HG03460 (cell line): ENCODE measurements at regions not wholly inside any gene's neighbourhood (a gene's known extent, or its start where the extent isn't known, plus 50 kb on each side); places are given as distances from the start of the nearest gene placed in this dataset.

Source experiments
- ATAC-seq: cut with Tn5 transposase; IDR thresholded peaks from one replicate; pipeline ENCODE4 v1.9.1; 2021; ENCODE audit not compliant: unreplicated experiment

DNA sequence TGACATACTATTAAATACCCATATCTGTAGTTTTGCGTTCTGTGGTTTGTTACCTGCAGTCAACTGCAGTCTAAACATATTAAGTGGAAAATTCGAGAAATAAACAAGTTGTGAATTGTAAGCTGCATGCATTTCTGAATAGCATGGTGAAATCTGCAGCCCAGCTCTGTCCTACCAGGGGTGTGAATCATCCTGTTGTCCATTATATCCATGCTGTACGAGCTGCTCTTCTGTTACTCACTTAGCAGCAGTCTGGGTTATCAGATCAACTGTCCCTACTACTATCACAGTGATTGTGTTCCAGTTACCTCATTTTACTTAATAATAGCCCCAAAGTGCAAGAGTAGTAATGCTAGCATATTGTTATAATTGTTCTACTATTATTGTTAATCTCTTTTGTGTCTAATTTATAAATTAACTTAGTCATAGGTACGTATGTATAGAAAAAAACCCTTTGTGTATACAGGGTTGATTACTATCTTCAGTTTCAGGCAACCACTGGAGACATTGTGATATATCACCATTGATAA, 173.7 kb upstream of the FAT4 start:
- ATAC-seq = no peak

DNA sequence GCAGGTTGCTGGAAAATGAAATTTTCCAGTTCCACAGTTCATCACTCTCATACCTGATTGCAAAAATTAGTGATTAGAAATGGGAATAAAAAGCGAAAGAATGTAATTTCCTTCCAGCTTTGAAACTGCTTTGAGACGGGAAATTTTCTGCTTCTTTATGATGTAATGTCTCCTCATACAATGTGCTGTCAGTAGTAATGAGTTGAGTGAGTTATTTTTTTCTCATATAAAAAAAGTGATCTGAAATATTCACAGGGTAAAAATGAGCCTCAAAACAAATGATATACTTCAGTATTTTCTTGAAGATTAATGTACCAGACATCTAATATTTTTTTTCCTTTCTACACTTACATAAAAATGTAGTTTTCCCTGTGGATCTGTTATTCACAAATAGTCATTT, 179.1 kb upstream of the FAT4 start:
- no peak for ATAC-seq

DNA sequence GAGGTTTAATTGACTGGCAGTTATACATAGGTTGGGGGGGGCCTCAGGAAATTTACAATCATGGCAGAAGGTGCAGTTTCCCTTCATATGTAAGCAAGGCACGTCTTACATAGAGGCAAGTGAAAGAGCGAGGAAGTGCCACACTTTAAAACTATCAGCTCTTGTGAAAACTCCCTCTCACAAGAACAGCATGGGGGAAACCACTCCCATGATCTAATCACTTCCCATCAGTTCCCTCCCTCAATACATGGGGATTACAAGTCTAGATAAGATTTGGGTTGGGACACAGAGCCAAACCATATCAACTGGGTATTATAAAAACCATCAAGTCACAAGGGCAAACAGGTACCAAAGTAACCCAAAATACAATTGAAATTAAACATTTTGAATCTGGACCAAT, 182.0 kb upstream of the FAT4 start:
- no peak for ATAC-seq

DNA sequence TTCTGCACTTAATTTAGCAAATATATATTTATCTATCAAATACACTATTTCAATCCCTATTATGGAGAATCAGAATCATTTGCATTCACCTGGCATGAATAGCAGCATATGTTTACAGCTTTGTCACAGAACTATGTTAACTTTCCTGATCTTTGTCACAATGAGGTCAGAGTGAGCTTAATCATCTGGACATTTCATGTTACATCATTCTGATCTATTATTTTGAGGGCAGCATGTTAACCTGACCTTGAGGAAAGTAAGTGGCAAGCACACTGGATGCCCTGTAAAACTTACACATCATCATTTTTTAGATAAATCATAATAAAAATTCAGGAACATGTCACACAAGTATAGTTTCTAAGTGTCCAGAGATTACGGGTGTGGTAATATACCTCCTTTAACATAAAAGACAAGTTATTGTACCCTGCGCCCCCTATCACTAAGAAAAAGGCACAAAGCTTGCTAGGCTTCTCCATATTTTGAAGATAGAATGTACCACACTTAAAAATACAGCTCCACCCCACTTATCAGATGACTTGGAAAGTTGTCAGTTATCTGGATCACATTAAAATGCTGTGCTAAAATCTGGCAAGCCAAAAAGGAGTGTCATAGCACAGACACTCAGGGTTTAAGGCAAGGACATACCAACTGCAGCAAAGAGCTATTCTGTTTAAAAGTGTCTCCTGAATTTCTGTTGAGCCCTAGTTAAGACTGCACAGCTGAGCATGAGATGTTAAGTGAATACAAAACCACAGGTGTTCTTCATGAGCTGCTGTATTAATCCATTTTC, 182.7 kb upstream of the FAT4 start:
- no peak for ATAC-seq

DNA sequence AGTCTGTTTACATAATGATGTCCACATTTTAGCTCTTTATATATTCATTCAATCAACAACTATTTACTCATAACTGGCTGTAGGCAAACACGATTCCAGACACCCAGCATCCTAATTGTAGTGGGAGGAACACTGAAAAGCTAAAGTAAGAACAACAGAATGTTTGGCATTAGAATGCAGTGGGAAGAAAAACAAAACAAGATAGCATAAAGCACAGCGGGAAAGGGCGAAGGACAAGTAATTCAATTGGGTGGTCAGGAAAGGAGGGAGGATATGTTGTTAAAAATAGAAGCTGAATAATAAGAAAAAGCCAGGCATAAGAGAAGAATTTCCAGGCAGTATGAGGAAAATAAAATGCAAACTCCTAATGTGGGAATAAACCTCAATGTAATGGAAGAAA, 189.5 kb upstream of the FAT4 start:
- ATAC-seq = no peak

DNA sequence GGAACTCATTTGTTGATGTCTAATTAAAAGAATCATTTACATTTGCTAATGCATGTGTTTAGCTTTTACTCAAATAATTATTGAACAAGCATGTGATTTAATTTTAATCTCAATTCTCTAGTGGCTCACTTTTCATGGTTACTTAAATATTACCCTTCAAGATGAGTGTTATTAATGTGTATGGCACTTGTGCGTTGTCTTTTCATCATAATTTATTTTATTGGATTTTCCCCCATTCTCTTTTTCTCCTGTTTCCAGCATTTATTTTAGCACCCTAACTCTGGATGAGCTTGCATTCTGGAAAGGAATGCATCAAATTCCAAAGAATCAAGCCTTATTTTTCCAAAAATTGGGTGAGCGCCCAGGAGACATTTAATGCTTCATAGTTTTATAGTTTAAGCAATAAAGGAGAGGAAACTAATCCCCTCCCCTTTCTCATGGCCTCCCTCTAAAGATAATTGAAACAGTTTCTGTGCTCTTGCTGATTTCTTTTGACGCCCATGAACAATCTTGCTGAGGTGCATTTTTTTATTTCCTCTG, 191.1 kb upstream of the FAT4 start:
- no peak for ATAC-seq

DNA sequence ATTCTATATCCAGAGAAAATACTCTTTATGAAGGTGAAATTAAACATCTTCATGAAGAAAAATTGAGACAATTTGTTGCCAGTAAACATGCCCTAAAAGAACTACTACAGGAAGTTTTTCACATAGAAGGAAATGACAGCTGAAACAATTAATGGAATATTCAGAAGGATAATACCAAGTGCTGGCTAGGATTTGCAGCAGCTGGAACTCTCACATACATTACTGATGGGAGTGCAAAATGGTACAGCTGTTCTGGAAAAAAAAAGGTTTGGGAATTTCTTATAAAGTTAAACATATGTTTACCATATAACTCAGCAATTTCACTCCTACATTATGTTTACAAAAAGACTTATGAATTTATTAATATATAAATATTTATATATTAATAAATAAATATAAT, 193.2 kb upstream of the FAT4 start:
- ATAC-seq = no peak

DNA sequence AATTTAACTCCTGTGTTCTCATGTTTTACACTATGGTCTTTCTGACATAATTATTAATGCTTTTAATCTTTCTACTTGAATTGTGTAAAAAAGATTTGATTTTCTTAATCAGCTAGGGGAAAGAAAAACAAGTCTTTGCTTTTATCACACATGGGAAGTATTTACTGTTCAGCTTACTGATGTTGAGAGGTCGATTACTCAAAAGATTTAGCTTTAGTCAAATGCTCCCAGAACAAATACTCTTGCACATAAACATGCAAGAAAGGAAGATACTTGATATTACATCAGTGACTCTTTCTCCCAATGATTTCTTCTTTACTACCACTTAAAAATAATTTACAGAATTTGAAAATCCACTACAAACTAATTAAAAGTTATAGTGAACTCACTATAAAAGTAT, 198.3 kb upstream of the FAT4 start:
- no peak for ATAC-seq

DNA sequence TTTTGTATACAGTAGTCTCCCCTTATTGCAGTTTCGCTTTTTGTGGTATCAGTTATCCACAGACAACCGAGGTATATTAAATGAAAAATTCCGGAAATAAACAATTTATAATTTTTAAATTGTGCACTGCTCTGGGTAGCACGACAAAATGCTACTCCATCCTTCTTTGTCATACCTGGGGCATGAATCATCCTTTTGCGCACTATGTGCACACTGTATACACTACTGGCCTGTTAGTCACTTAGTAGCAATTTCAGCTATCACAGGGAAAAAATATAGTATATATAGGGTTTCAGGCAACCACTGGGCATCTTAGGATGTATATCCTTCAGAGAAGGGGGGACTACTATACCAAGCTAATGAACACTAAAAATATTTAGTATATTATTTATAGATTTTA, 198.8 kb upstream of the FAT4 start:
- no peak for ATAC-seq

DNA sequence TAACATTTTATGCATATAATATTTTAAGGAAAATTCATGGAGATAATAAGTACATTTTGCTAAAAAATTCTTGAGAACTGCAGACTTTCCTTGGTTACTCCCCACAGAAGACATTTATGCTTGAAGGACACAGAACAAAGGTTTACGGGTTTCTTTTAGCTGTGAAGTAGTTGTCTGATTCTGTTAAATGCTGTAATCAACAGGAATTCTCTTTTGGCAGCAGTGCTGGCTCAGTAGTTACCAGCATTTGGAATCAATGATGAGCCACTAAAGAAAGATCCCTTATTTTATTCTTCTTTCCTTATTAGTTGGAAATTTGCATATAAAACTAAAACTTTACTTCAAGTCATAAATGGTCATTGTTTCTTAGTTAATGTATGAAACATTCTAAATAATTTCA, 199.3 kb upstream of the FAT4 start:
- ATAC-seq = no peak

DNA sequence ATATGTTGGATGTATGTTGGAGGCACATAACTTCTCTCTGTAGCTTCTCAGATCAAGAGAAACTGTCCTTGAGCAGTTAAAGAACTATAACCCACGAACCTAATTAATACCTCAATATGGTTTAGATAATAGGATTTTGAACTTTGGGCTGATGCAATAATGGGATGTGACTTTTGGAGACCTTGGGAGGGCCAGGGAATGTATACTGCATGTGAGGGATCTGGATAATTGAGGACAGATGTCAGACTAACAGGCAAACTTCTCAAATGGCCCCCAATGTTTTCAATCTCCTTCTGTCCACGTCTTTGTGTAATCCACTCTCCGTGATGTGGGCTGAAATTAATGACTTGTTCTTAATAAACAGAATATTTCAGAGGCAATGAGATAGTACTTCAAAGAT, 202.2 kb upstream of the FAT4 start:
- no peak for ATAC-seq

DNA sequence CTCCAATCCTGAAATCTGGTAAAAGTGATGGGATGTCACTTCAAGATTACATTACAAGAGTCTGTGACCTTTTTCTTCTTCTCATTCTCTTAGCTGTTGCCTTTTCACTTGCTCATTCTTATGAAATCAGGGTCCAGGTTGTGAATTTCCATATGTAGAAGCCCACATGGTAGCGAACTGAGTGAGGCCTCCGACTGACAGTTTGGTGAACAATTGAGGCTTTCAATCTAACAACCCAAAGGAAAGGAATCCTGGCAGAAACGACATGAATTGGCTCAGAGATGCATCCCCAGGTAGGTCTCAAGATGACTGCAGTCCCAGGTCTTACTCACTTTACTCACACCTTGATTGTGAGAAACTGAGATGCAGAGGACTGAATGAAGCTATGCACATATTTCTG, 203.4 kb upstream of the FAT4 start:
- no peak for ATAC-seq

DNA sequence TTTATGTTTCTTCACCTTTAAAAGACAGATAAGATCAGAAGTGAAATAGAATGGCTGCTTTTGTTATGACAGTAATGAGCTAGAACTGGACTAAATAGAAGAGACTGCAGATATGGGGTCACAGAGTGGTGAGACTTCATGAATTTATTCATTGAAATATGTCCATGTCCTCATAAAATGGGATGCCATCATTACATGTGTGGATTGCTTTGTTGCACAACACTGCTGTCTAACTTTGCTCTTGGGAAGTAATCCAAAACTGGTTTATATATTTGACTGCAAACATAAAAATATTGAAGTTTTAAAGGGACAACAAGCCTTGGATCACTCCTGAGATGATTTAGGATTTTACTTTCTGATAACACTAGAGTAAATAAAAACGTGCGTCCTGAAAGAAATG, 209.2 kb upstream of the FAT4 start:
- no peak for ATAC-seq

DNA sequence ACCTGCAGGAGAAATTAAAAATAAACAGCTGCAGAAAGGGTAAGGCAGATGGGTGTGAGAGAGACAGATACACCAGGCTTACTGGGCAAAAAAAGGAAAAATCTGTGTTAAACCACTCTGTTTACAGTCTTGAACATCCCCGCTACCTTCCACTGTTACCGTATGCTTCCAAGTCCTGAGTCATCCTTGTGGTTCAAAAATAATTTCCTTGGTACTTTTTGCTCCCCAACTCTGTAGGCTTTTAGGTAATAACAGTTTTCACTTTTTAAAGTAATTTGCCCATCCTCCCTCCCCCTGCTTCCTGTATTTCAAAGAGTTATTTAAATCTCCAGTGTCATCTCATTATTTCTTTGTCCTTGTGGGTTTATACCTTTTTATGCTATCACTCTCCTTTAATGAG, 210.1 kb upstream of the FAT4 start:
- ATAC-seq = no peak

DNA sequence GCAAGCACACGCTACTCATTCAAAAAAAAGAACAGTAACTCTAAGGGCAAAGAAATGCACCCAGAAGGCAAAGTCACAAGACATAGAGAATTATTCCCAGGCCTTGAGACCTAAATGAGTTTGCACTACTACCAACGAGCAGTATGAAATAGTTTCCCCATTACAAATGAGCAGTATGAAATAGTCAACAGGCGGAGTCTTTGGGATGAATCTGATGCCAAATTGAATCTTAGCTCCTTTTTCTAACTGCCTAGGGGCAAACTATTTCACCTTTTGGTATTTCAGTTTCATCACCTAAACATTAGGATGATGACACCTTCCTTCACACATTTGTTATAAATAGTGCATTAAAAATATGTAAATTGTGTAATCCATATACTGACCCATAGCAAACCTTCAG, 213.0 kb upstream of the FAT4 start:
- ATAC-seq = no peak

DNA sequence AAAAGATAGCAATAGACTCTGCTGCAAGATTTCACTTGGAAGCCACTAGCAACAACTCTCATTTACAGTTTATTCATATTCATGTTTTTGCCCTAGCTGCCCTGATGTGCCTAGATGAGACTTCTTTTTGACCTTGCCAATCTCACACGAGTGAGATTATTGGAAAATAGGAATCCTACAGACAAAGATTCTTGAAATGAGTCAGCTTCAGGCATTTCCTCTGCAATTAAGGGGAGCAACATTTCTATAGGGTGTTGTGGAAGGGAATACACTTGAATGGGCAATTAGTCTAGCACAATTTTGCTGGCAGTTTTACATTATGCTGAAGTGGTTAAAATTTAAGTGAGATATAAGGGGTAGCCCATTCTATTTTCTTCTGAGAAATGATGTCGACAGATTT, 217.0 kb upstream of the FAT4 start:
- no peak for ATAC-seq

DNA sequence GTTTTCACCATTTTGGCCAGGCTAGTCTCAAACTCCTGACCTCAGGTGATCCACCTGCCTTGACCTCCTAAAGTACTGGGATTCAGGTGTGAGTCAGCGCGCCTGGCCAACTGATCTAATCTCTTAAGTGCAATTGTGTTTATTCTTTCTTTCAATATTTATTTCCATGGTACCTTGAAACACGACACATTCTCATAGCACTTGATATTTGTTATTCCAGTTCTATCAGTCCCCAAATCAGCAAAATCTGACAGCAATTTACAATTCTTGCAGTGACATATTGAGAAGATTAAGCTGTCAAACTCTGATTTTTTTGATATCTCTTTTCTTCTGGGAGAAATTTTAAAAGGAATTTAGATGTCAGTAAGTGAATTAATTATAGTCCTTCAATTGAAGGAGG, 218.1 kb upstream of the FAT4 start:
- ATAC-seq = no peak

DNA sequence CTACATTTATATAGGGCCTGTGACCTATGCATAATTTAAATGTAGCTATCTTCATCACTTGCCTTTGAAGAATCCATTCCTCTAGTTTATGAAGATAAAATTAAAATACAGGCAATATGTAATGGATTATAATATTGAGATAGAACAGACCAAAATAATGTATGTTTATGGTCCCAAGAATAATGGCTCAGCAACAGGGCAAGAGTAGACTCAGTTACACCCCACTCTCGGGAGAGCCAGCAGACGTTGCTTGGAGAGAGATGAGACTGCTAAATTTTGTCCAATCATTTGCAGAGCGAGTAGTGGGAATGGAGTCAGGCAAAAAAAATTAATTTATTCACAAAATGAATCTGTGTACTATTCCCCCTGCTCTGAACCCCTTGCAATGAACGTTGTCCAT, 223.2 kb upstream of the FAT4 start:
- no peak for ATAC-seq

DNA sequence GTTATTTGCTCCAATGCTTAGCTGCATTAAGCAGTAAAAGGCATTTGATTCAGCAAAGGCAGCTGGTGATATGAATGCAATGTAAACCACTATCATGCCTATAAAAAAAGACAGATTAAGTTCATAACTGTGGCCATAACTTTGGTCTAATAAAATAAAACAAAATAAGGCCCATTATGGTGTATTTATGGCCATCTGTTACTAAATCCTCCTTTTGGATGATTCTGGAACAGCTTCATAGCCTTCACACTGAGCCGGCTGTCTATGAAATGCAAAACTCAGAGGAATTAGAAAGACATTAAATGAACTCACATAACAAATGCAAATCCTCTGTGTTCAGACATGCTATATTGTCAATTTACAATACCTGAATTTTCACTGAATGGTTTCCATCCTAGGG, 223.7 kb upstream of the FAT4 start:
- ATAC-seq = no peak

DNA sequence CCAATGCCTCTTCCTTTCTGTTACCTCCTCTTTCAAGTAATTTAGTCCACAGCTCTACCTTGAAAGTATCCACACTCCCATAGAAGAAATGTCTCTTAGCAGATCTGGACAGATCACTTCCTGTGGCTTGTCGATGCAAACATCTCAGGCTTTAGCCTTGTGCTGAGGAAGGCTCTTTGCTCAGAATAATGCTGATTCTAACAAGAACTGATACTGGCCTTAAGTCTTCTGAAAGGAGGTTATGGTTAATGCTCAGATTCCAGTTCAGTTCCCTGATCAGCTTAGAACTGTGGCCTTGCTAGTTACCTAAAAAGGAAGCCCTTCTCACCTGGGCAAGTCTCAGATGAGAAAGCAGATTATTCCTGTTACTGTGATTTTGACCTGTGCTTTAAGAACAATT, 230.1 kb upstream of the FAT4 start:
- ATAC-seq = no peak

DNA sequence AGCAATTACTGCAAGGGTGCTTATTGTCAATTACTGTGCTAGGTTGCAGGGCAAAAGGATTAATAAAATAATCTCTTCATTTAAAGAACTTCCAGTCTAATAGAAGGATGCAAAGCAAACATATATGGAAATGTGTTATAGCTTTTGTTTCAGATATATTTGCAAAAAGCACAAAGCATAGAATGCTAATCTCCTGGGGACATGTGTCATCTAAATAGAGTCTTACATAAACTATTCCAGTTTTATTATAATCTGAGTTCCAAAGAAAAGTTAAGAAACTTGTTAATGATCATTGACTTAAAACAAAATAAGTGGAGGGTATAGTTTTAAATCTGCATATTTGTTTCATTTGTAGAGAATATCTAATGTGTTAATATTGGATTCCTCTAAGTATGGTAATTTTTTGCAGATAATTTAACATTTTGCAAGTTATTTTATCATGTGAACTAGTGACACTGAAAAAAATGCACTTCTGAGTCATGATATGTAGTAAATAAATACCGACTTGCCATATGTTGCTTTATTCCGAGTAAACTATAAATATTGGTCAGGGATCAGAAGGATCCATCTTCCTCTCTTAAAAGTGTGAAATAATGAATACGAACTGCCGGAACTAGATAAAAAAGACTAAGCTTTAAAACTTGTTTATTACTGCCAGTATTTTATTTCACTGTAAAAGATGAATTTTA, 231.9 kb upstream of the FAT4 start:
- ATAC-seq = no peak

DNA sequence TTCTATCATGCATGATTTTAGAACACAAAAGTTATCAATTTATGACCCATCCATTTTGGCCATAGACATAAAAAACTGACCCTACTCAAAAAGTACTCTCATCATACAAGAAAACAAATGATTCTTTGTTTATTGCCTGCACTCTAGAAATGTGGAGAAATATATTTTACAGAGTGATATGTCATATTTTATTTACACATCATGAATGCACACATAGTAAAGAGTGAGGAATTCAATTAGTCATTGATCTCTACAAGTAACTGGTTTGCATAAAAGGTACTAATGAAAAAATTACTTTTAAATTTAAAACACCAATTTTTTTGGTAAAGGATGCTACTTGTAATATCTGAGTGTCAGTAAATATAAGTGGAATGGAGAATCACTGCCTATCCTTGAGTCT, 242.5 kb upstream of the FAT4 start:
- ATAC-seq = no peak
